Medulla oblongata (tissue), 1 donor: ENCODE measurements at regions not wholly inside any gene's neighbourhood (a gene's known extent, or its start where the extent isn't known, plus 50 kb on each side); places are given as distances from the start of the nearest gene placed in this dataset.

Experiments
- DNase-seq: peaks from one replicate; pipeline ENCODE4 v3.0.0-alpha.2; 2015; ENCODE audit errors: extremely low spot score

- no peak for DNase-seq
These were observed 772.0 kb upstream of the ACO1 start for GRCh38 chr9:31612336-31613030.

GRCh38 chr9:31615966-31616365 lies 768.5 kb upstream of the ACO1 start:
- DNase-seq, result no peak

- DNase-seq, result no peak
These were observed 760.9 kb upstream of the ACO1 start for GRCh38 chr9:31623511-31623910.

GRCh38 chr9:31629292-31629691 lies 755.2 kb upstream of the ACO1 start:
- DNase-seq, result no peak

GRCh38 chr9:31637265-31637664 lies 747.2 kb upstream of the ACO1 start:
- no peak for DNase-seq

- DNase-seq, result no peak
These were observed 746.6 kb upstream of the ACO1 start for GRCh38 chr9:31637861-31638260.

GRCh38 chr9:31639451-31639850 lies 745.0 kb upstream of the ACO1 start:
- DNase-seq, result no peak

GRCh38 chr9:31669311-31669710 lies 715.1 kb upstream of the ACO1 start:
- no peak for DNase-seq

- DNase-seq, result no peak
These were observed 713.4 kb upstream of the ACO1 start for GRCh38 chr9:31671011-31671410.

GRCh38 chr9:31674264-31674663 lies 710.2 kb upstream of the ACO1 start:
- DNase-seq, result no peak

GRCh38 chr9:31677415-31677814 lies 707.0 kb upstream of the ACO1 start:
- no peak for DNase-seq

GRCh38 chr9:31677877-31678276 lies 706.6 kb upstream of the ACO1 start:
- DNase-seq, result no peak

GRCh38 chr9:31683116-31683515 lies 701.3 kb upstream of the ACO1 start:
- DNase-seq, result no peak

GRCh38 chr9:31697956-31698355 lies 686.5 kb upstream of the ACO1 start:
- DNase-seq, result no peak

- DNase-seq, result no peak
These were observed 684.6 kb upstream of the ACO1 start for GRCh38 chr9:31699836-31700235.

GRCh38 chr9:31700252-31701045 lies 684.0 kb upstream of the ACO1 start:
- no peak for DNase-seq

- DNase-seq, result no peak
These were observed 681.5 kb upstream of the ACO1 start for GRCh38 chr9:31702957-31703356.

- DNase-seq, result no peak
These were observed 669.2 kb upstream of the ACO1 start for GRCh38 chr9:31715250-31715649.

- no peak for DNase-seq
These were observed 665.2 kb upstream of the ACO1 start for GRCh38 chr9:31719262-31719661.

GRCh38 chr9:31730398-31730797 lies 654.0 kb upstream of the ACO1 start:
- DNase-seq, result no peak

- no peak for DNase-seq
These were observed 651.3 kb upstream of the ACO1 start for GRCh38 chr9:31733166-31733565.

- DNase-seq, result no peak
These were observed 647.8 kb upstream of the ACO1 start for GRCh38 chr9:31736581-31737179.

GRCh38 chr9:31740705-31741104 lies 643.7 kb upstream of the ACO1 start:
- DNase-seq, result no peak
